Colonic mucosa (tissue), 4 donors: ENCODE measurements at regions not wholly inside any gene's neighbourhood (a gene's known extent, or its start where the extent isn't known, plus 50 kb on each side); places are given as distances from the start of the nearest gene placed in this dataset.

Experiments used
- DNase-seq: peaks from one replicate; pipeline ENCODE4 v3.0.0-alpha.2; 2020
- H3K27ac ChIP-seq: fragments of 200-600 bp; one replicate; pipeline ENCODE4 v1.8.0; 2021
- H3K27me3 ChIP-seq: fragments of 200-600 bp; one replicate; pipeline ENCODE4 v1.8.0; 2021
- H3K36me3 ChIP-seq: fragments of 200-600 bp; one replicate; pipeline ENCODE4 v1.8.0; 2021
- H3K4me1 ChIP-seq: fragments of 200-600 bp; one replicate; pipeline ENCODE4 v1.8.0; 2021; ENCODE audit warnings: mild to moderate bottlenecking
- H3K4me3 ChIP-seq: fragments of 200-600 bp; one replicate; pipeline ENCODE4 v1.8.0; 2021
- H3K9ac ChIP-seq, 2 donors: one replicate each; pipeline ENCODE4 v1.7.0; 2013; ENCODE audit warnings: control low read depth in 2 of 2, low read depth in 2 of 2, low read length in 2 of 2
- H3K9me3 ChIP-seq: fragments of 200-600 bp; one replicate; pipeline ENCODE4 v1.8.0; 2021
- CTCF ChIP-seq: fragments of 200-600 bp; IDR thresholded peaks from one replicate; pipeline ENCODE4 v1.8.0; 2022; ENCODE audit warnings: antibody characterized with exemption, mild to moderate bottlenecking
- intact Hi-C: fragments of 100-400 bp; cut with DNase I; formaldehyde crosslinking; loops from one replicate; pipeline ENCODE4 v1.14.1; 2022
- donor health status: healthy.
- donor health status: DM: no; HTN: no; CAD: no.
- donor health status: DM: no; HTN: no; CAD: no.

- Histone ChIP-seq H3K36me3 (no peaks in the 10 kb centered on the region), H3K9me3 (no peaks in the 10 kb centered on the region), H3K9ac (no peak overlapping the region), H3K27me3 (no peaks in the 10 kb centered on the region), H3K4me1 (no peaks in the 10 kb centered on the region), H3K4me3 (no peak overlapping the region), H3K27ac (no peak overlapping the region)
- no peak for TF ChIP-seq CTCF
- intact Hi-C loops: no loop called here
- DNase-seq: no peak
Observed at GRCh38 chr5:133696006-133696584, 83.8 kb upstream of the FSTL4 start.

GRCh38 chr5:133694181-133694831, 82.0 kb upstream of the FSTL4 start:
- Histone ChIP-seq H3K9me3 (no peaks in the 10 kb centered on the region), H3K4me1 (no peaks in the 10 kb centered on the region), H3K4me3 (no peak overlapping the region), H3K36me3 (no peaks in the 10 kb centered on the region), H3K27ac (no peak overlapping the region), H3K9ac (no peak overlapping the region), H3K27me3 (no peaks in the 10 kb centered on the region)
- DNase-seq: no peak
- intact Hi-C loops: no loop called here
- no peak for TF ChIP-seq CTCF

GRCh38 chr5:133691448-133691847, 79.1 kb upstream of the FSTL4 start:
- intact Hi-C loops: no loop called here
- no peak for TF ChIP-seq CTCF
- H3K9ac ChIP-seq: no peak overlapping the region
- H3K36me3 ChIP-seq: no peaks in the 10 kb centered on the region
- no peaks in the 10 kb centered on the region for H3K27me3 ChIP-seq
- no peaks in the 10 kb centered on the region for H3K4me1 ChIP-seq
- no peaks in the 10 kb centered on the region for H3K9me3 ChIP-seq
- no peak for DNase-seq
- H3K27ac ChIP-seq: no peak overlapping the region
- no peak overlapping the region for H3K4me3 ChIP-seq

GRCh38 chr5:133690746-133691145, 78.4 kb upstream of the FSTL4 start:
- H3K27ac ChIP-seq: no peak overlapping the region
- no peaks in the 10 kb centered on the region for H3K9me3 ChIP-seq
- no peak overlapping the region for H3K9ac ChIP-seq
- no peak overlapping the region for H3K4me3 ChIP-seq
- H3K36me3 ChIP-seq: no peaks in the 10 kb centered on the region
- no peak for DNase-seq
- H3K4me1 ChIP-seq: no peaks in the 10 kb centered on the region
- intact Hi-C loops: no loop called here
- no peak for TF ChIP-seq CTCF
- H3K27me3 ChIP-seq: no peaks in the 10 kb centered on the region

- DNase-seq: no peak
- Histone ChIP-seq H3K27ac (no peak overlapping the region), H3K27me3 (no peaks in the 10 kb centered on the region), H3K9me3 (no peaks in the 10 kb centered on the region), H3K36me3 (no peaks in the 10 kb centered on the region), H3K9ac (no peak overlapping the region), H3K4me3 (no peak overlapping the region), H3K4me1 (no peaks in the 10 kb centered on the region)
- intact Hi-C loops: no loop called here
- no peak for TF ChIP-seq CTCF
Observed at GRCh38 chr5:133688391-133688790, 76.0 kb upstream of the FSTL4 start.
